WTC11 (cell line): ENCODE measurements at regions not wholly inside any gene's neighbourhood (a gene's known extent, or its start where the extent isn't known, plus 50 kb on each side); places are given as distances from the start of the nearest gene placed in this dataset.

Experiments
- ATAC-seq: fragments of 200-7000 bp; cut with Tn5 transposase; 2 replicates; pipeline ENCODE4 v1.10.0; 2021; ENCODE audit warnings: mild to moderate bottlenecking, moderate library complexity
- CTCF ChIA-PET: fragments of 300-600 bp; sonication (Branson Sonifier 250); formaldehyde crosslinking; loops from one replicate; lab custom pipeline; 2021; ENCODE audit warnings: antibody characterized with exemption; lab: Charles Lee
- POLR2A ChIA-PET: fragments of 350-600 bp; sonication (Branson Sonifier 250); formaldehyde crosslinking; loops from one replicate; lab custom pipeline; 2021; ENCODE audit warnings: antibody characterized with exemption; lab: Charles Lee
- DNase-seq: peaks from one replicate; pipeline ENCODE4 v3.0.0; 2021; ENCODE audit warnings: low spot score
- H3K27ac Mint-ChIP-seq: 2 replicates; pipeline ENCODE4 v1.8.0; 2021; ENCODE audit warnings: mixed read lengths
- H3K27me3 Mint-ChIP-seq: 2 replicates; pipeline ENCODE4 v1.8.0; 2021; ENCODE audit warnings: low read depth, mild to moderate bottlenecking, moderate library complexity, mixed read lengths
- H3K36me3 Mint-ChIP-seq: 2 replicates; pipeline ENCODE4 v1.8.0; 2021; ENCODE audit warnings: mixed read lengths
- H3K4me1 Mint-ChIP-seq: 2 replicates; pipeline ENCODE4 v1.8.0; 2022; ENCODE audit warnings: mixed read lengths
- H3K4me3 Mint-ChIP-seq: 2 replicates; pipeline ENCODE4 v1.8.0; 2021; ENCODE audit warnings: mild to moderate bottlenecking, moderate library complexity, mixed read lengths
- H3K9me3 Mint-ChIP-seq: 2 replicates; pipeline ENCODE4 v1.8.0; 2021; ENCODE audit warnings: mixed read lengths
- ZNF219 ChIP-seq: sonication (generic); formaldehyde crosslinking; IDR thresholded peaks from 2 replicates; pipeline ENCODE4 v1.8.0; 2023; ENCODE audit warnings: missing genetic modification reagents, mild to moderate bottlenecking, borderline replicate concordance

DNA sequence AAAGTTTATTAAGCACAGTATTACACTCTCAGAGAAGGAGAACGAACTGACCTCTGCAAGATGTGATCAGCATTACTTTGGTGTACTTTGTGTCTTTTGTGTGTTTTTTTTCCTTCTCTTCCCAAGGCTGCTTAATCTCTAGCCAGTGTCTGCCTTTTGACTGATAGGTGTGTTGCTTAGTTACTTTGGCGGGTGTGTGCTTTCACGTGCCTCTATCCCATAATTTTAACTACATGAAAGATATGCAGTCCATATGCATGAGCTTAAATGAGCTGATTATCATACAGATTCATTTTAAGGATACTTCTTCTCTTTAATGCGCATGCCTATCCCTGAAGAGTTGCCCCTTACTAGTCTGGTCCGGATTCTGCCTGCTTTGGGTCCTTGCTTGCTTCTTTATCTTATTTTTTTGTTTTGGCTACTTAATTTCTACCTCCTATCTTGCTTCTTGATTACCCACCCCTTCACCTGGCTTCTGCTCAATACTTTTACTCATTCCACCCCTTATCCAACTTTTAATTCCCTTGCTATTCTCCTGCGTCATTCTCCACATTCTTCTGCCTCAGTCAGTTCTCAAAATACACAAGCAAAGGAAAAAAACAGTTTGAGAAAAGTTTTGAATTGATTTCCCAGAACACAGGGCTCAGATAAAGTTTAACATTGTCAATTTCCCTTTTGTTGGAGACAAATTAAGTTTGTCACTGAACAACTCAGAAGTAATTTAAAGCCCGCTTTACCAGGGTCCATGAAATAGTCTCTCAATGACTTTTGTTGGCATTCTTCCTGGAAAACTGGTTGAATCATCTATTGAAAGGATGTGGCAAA, 182.0 kb downstream of the TENT5D start:
- CTCF ChIA-PET, result no interaction called here
- no peak for DNase-seq
- Mint-ChIP-seq H3K36me3 (no peaks in the 10 kb centered on the region), H3K27me3 (no peaks in the 10 kb centered on the region), H3K9me3 (peaks cover 10% of the 10 kb centered on the region), H3K4me1 (no peaks in the 10 kb centered on the region), H3K27ac (no peak overlapping the region), H3K4me3 (no peak overlapping the region)
- POLR2A ChIA-PET, result no interaction called here
- TF ChIP-seq ZNF219 (CRISPR knock-in tag), result no peak
- no peak for ATAC-seq
